ENCODE measurements at regions not wholly inside any gene's neighbourhood (a gene's known extent, or its start where the extent isn't known, plus 50 kb on each side); places are given as distances from the start of the nearest gene placed in this dataset.

DNA sequence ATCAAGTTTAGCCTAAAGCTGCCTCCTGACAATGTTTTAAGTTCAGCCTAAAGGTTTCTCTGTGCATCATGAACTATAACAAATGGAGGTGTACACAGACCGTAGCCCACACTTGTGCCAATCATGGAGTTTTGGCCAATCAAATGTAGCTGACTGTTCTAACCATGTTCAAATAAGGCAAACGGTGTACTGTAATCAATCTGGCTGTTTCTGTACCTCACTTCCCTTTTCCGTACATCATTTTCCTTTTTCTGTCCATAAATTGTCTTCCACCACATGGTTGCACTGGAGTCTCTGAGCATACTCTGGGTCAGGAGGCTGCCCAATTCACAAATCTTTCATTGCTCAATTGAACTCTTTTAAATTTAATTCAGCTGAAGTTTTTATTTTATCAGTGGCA lies 132.2 kb upstream of the UST start:
- H3K36me3 ChIP-seq, result no peaks in the 10 kb centered on the region
- no peaks in the 10 kb centered on the region for H3K9me3 ChIP-seq
- no peak for DNase-seq
- 77 to 82% (median 81%) methylated on average over 3 of the region's 3 CpGs for whole genome bisulfite sequencing, 5 donors
- TF ChIP-seq, protein P1, sequence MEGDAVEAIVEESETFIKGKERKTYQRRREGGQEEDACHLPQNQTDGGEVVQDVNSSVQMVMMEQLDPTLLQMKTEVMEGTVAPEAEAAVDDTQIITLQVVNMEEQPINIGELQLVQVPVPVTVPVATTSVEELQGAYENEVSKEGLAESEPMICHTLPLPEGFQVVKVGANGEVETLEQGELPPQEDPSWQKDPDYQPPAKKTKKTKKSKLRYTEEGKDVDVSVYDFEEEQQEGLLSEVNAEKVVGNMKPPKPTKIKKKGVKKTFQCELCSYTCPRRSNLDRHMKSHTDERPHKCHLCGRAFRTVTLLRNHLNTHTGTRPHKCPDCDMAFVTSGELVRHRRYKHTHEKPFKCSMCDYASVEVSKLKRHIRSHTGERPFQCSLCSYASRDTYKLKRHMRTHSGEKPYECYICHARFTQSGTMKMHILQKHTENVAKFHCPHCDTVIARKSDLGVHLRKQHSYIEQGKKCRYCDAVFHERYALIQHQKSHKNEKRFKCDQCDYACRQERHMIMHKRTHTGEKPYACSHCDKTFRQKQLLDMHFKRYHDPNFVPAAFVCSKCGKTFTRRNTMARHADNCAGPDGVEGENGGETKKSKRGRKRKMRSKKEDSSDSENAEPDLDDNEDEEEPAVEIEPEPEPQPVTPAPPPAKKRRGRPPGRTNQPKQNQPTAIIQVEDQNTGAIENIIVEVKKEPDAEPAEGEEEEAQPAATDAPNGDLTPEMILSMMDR (IDR thresholded peaks at IDR 0.05 in 8 of 11, conservative IDR thresholded peaks at IDR 0.05 in 3 of 11), result no peak
- no peak for TF ChIP-seq POLR2A (IDR thresholded peaks at IDR 0.05)
- TF ChIP-seq POLR2AphosphoS5 (IDR thresholded peaks at IDR 0.05), result no peak
- no peaks in the 10 kb centered on the region for H3K27me3 ChIP-seq (replicated peaks in 1 of 7)
- H3K27ac ChIP-seq, result no peak overlapping the region
- no peak overlapping the region for H3K4me3 ChIP-seq
- H3K4me1 ChIP-seq, result no peaks in the 10 kb centered on the region
- intact Hi-C loops (cut with DNase I; ENCODE audit: low total_unique reads), result no loop called here

DNA sequence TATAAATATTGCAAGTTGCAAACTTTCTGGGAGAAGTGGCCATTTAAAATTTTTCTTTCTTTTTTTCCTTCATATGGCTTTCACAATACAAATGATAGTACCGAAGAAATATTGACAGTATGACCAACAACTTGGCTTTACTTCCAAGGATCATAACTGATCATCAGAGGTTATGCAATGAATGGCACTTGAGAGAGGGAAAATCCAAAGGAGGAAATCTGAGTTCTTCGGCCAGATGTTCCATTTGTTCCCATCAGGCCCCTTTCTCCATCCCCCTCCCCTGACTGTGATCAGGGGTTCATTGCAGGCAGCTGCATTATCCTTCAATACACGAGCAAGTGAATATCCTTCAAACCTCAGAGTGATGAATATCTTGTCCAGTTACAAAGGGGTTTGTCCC lies 130.0 kb upstream of the UST start:
- Histone ChIP-seq H3K36me3 (no peaks in the 10 kb centered on the region), H3K27me3 (replicated peaks in 1 of 7) (no peaks in the 10 kb centered on the region), H3K4me3 (no peak overlapping the region), H3K27ac (no peak overlapping the region), H3K9me3 (no peaks in the 10 kb centered on the region), H3K4me1 (no peaks in the 10 kb centered on the region)
- intact Hi-C loops (cut with DNase I; ENCODE audit: low total_unique reads), result no loop called here
- TF ChIP-seq POLR2AphosphoS5 (IDR thresholded peaks at IDR 0.05) (no peak), POLR2A (IDR thresholded peaks at IDR 0.05) (no peak)
- TF ChIP-seq, protein P1 (IDR thresholded peaks at IDR 0.05 in 8 of 11, conservative IDR thresholded peaks at IDR 0.05 in 3 of 11), result no peak
- DNase-seq, result no peak
- 50 to 69% (median 67%) methylated on average over 3 of the region's 3 CpGs for WGBS, 5 donors

GRCh38 chr6:148617530-148617929 lies 129.3 kb upstream of the UST start:
- WGBS, 5 donors, result 47 to 89% (median 65%) methylated on average over 4 of the region's 4 CpGs
- Histone ChIP-seq H3K27me3 (replicated peaks in 1 of 7) (no peaks in the 10 kb centered on the region), H3K36me3 (no peaks in the 10 kb centered on the region), H3K9me3 (no peaks in the 10 kb centered on the region), H3K4me3 (no peak overlapping the region), H3K27ac (no peak overlapping the region), H3K4me1 (no peaks in the 10 kb centered on the region)
- intact Hi-C loops (cut with DNase I; ENCODE audit: low total_unique reads), result no loop called here
- DNase-seq, result no peak
- TF ChIP-seq POLR2AphosphoS5 (IDR thresholded peaks at IDR 0.05) (no peak), POLR2A (IDR thresholded peaks at IDR 0.05) (no peak)
- TF ChIP-seq, protein P1 (IDR thresholded peaks at IDR 0.05 in 8 of 11, conservative IDR thresholded peaks at IDR 0.05 in 3 of 11), result no peak

- Histone ChIP-seq H3K9me3 (no peaks in the 10 kb centered on the region), H3K4me1 (no peaks in the 10 kb centered on the region), H3K4me3 (no peak overlapping the region), H3K36me3 (no peaks in the 10 kb centered on the region), H3K27ac (no peak overlapping the region), H3K27me3 (replicated peaks in 1 of 7) (no peaks in the 10 kb centered on the region)
- intact Hi-C loops (cut with DNase I; ENCODE audit: low total_unique reads), result no loop called here
- no peak for TF ChIP-seq POLR2A (IDR thresholded peaks at IDR 0.05)
- no peak for TF ChIP-seq POLR2AphosphoS5 (IDR thresholded peaks at IDR 0.05)
- TF ChIP-seq, protein P1 (IDR thresholded peaks at IDR 0.05 in 8 of 11, conservative IDR thresholded peaks at IDR 0.05 in 3 of 11), result no peak
- WGBS, 5 donors, result 90 to 100% (median 100%) methylated on average over 1 of the region's 1 CpG
- DNase-seq, result no peak
These were observed 126.9 kb upstream of the UST start for GRCh38 chr6:148619891-148620290.
